ENCODE measurements at regions not wholly inside any gene's neighbourhood (a gene's known extent, or its start where the extent isn't known, plus 50 kb on each side); places are given as distances from the start of the nearest gene placed in this dataset.
"Not testable (repeated sequence)": the region's sequence is repeated elsewhere in the genome, so short reads cannot be mapped to it uniquely, and the experiment has no call there.

DNA sequence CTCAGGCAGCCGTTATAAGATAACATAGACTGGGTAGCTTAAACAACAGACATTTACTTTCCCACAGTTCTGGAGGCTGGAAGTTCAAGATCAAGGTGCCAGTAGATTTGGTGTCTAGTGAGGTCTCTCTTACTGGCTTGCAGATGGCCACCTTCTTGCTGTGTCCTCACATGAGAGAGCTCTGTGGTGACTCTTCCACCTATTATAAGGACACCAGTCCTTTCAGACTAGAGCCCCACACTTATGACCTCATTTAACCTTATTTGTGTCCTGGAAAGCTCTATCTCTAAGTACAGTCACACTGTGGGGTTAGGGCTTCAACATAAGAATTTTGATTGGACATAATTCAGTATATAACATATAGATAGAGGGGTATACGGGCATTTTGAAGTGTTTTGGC, 245.0 kb downstream of the UTRN start:
- H3K27ac ChIP-seq (ENCODE audit: low read depth, low read length): no peak overlapping the region
- no peak for DNase-seq (ENCODE audit: insufficient read length, low spot score, missing footprints)
- H3K79me2 ChIP-seq (ENCODE audit: insufficient read depth, low read length): peaks cover 4% of the 10 kb centered on the region
- H3K4me2 ChIP-seq (ENCODE audit: insufficient read depth, low read length): no peak overlapping the region
- H3K27me3 ChIP-seq (ENCODE audit: insufficient read depth, low read length): no peaks in the 10 kb centered on the region
- no peak overlapping the region for H3K4me3 ChIP-seq (ENCODE audit: insufficient read depth, low read length)
- no peaks in the 10 kb centered on the region for H4K20me1 ChIP-seq (ENCODE audit: insufficient read depth, low read length)
- H2AFZ ChIP-seq (ENCODE audit: low read length): no peak overlapping the region
- H3K36me3 ChIP-seq (ENCODE audit: insufficient read depth, low read length): peaks cover 25% of the 10 kb centered on the region
- no peaks in the 10 kb centered on the region for H3K9me3 ChIP-seq (ENCODE audit: low read depth, low read length)
- no peak for TF ChIP-seq CTCF (IDR thresholded peaks at IDR 0.05; ENCODE audit: extremely low read depth, low read depth, low read length)
- peaks cover 10% of the 10 kb centered on the region for H3K4me1 ChIP-seq (ENCODE audit: insufficient read depth, low read length)

GRCh38 chr6:144532238-144532637, 247.1 kb downstream of the UTRN start:
- H3K27me3 ChIP-seq (ENCODE audit: insufficient read depth, low read length); H3K4me3 ChIP-seq (ENCODE audit: insufficient read depth, low read length); DNase-seq (ENCODE audit: insufficient read length, low spot score, missing footprints); H4K20me1 ChIP-seq (ENCODE audit: insufficient read depth, low read length); H3K27ac ChIP-seq (ENCODE audit: low read depth, low read length); H2AFZ ChIP-seq (ENCODE audit: low read length); H3K79me2 ChIP-seq (ENCODE audit: insufficient read depth, low read length); H3K9me3 ChIP-seq (ENCODE audit: low read depth, low read length); H3K4me2 ChIP-seq (ENCODE audit: insufficient read depth, low read length): not testable (repeated sequence)
- Histone ChIP-seq H3K36me3 (ENCODE audit: insufficient read depth, low read length) (peaks cover 25% of the 10 kb centered on the region), H3K4me1 (ENCODE audit: insufficient read depth, low read length) (peaks cover 10% of the 10 kb centered on the region)

DNA sequence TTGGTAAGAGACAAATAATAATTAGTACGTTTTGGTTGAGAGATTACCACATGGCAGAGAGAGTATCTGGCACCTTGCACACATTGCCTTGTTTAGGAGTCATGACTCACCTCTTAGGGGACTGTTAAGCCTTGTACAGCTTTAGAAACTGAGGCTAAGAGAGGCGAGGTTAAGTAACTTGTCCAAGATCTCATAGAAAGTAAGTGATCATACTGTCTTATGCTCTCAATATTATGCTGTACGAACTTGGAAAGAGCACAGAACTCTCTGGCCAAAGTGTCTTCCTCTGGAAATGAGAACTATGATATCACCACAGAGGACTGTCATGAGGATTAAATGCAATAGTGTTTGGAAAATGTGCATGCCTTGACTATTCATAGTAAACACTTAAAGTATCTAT, 249.0 kb downstream of the UTRN start:
- Histone ChIP-seq H3K36me3 (ENCODE audit: insufficient read depth, low read length) (peaks cover 25% of the 10 kb centered on the region), H3K4me2 (ENCODE audit: insufficient read depth, low read length) (no peak overlapping the region), H3K27ac (ENCODE audit: low read depth, low read length) (no peak overlapping the region), H3K79me2 (ENCODE audit: insufficient read depth, low read length) (no peaks in the 10 kb centered on the region), H3K9me3 (ENCODE audit: low read depth, low read length) (no peaks in the 10 kb centered on the region), H3K4me1 (ENCODE audit: insufficient read depth, low read length) (no peaks in the 10 kb centered on the region), H3K4me3 (ENCODE audit: insufficient read depth, low read length) (no peak overlapping the region), H2AFZ (ENCODE audit: low read length) (no peak overlapping the region), H4K20me1 (ENCODE audit: insufficient read depth, low read length) (no peaks in the 10 kb centered on the region), H3K27me3 (ENCODE audit: insufficient read depth, low read length) (no peaks in the 10 kb centered on the region)
- DNase-seq (ENCODE audit: insufficient read length, low spot score, missing footprints): no peak
- TF ChIP-seq CTCF (IDR thresholded peaks at IDR 0.05; ENCODE audit: extremely low read depth, low read depth, low read length): no peak

GRCh38 chr6:144535630-144536029, 250.5 kb downstream of the UTRN start:
- Histone ChIP-seq H3K9me3 (ENCODE audit: low read depth, low read length) (no peaks in the 10 kb centered on the region), H3K27me3 (ENCODE audit: insufficient read depth, low read length) (no peaks in the 10 kb centered on the region), H3K27ac (ENCODE audit: low read depth, low read length) (no peak overlapping the region), H3K4me1 (ENCODE audit: insufficient read depth, low read length) (no peaks in the 10 kb centered on the region), H3K79me2 (ENCODE audit: insufficient read depth, low read length) (no peaks in the 10 kb centered on the region), H3K4me3 (ENCODE audit: insufficient read depth, low read length) (no peak overlapping the region), H4K20me1 (ENCODE audit: insufficient read depth, low read length) (no peaks in the 10 kb centered on the region), H3K36me3 (ENCODE audit: insufficient read depth, low read length) (peaks cover 23% of the 10 kb centered on the region), H2AFZ (ENCODE audit: low read length) (no peak overlapping the region), H3K4me2 (ENCODE audit: insufficient read depth, low read length) (no peak overlapping the region)
- DNase-seq (ENCODE audit: insufficient read length, low spot score, missing footprints): no peak
- no peak for TF ChIP-seq CTCF (IDR thresholded peaks at IDR 0.05; ENCODE audit: extremely low read depth, low read depth, low read length)

All from osteoblast (primary cell).